Panc1 (cell line): ENCODE measurements at regions not wholly inside any gene's neighbourhood (a gene's known extent, or its start where the extent isn't known, plus 50 kb on each side); places are given as distances from the start of the nearest gene placed in this dataset.

Source experiments
- ATAC-seq: fragments of 200-7000 bp; cut with Tn5 transposase; 2 replicates; pipeline ENCODE4 v1.9.1; 2020; ENCODE audit warnings: mild to moderate bottlenecking, moderate library complexity
- BruUV-seq: library from RNA; stranded (reverse); fragments of 400-500 nt; replicated peaks from 2 replicates; lab custom pipeline; 2021; lab: Mats Ljungman, UMichigan
- CTCF ChIA-PET: fragments of 300-600 bp; sonication (Branson Sonifier 250); formaldehyde crosslinking; loops from one replicate; lab custom pipeline; 2022; ENCODE audit warnings: antibody characterized with exemption; lab: Charles Lee
- POLR2A ChIA-PET: fragments of 300-600 bp; sonication (Branson Sonifier 250); formaldehyde crosslinking; loops from one replicate; lab custom pipeline; 2022; ENCODE audit warnings: antibody characterized with exemption; lab: Charles Lee
- DNase-seq: peaks from one replicate; pipeline ENCODE4 v3.0.0-alpha.2; 2010; ENCODE audit warnings: low read depth, low spot score
- H3K27ac ChIP-seq: 2 replicates; pipeline ENCODE4 v1.5.1; 2011; ENCODE audit warnings: mild to moderate bottlenecking, low read length, inconsistent platforms
- H3K27me3 ChIP-seq: fragments of 200-500 bp; sonication (Bioruptor generic); 2 replicates; pipeline ENCODE4 v1.6.0; 2014; ENCODE audit warnings: low read length, inconsistent platforms; ENCODE audit not compliant: control insufficient read depth, insufficient read depth
- H3K36me3 ChIP-seq: fragments of 200-500 bp; sonication (Bioruptor generic); 2 replicates; pipeline ENCODE4 v1.5.1; 2014; ENCODE audit warnings: inconsistent platforms, mild to moderate bottlenecking, low read length, moderate library complexity; ENCODE audit not compliant: control insufficient read depth, insufficient read depth
- H3K4me1 ChIP-seq: 2 replicates; pipeline ENCODE4 v1.5.1; 2011; ENCODE audit warnings: inconsistent platforms, mild to moderate bottlenecking, low read length, moderate library complexity; ENCODE audit not compliant: control insufficient read depth, insufficient read depth
- H3K4me3 ChIP-seq, 2 experiments: 2 replicates each; pipeline ENCODE4 v1.5.1; 2011 to 2012; ENCODE audit warnings: low read depth in 2 of 2, low read length in 2 of 2, mild to moderate bottlenecking in 2 of 2, inconsistent platforms in 1 of 2, moderate library complexity in 1 of 2
- H3K9me3 ChIP-seq: fragments of 200-500 bp; sonication (Bioruptor generic); 2 replicates; pipeline ENCODE4 v1.5.1; 2014; ENCODE audit warnings: low read depth, mild to moderate bottlenecking, inconsistent platforms, low read length, moderate library complexity; ENCODE audit not compliant: control insufficient read depth, insufficient read depth
- POLR2AphosphoS5 ChIP-seq: IDR thresholded peaks from 2 replicates; pipeline ENCODE4 v1.6.1; 2012; ENCODE audit warnings: mild to moderate bottlenecking, low read depth, low read length, moderate library complexity
- REST ChIP-seq, 2 experiments: IDR thresholded peaks; 2 replicates each; pipeline ENCODE4 v1.6.1; 2011 to 2012; ENCODE audit warnings: low read depth in 2 of 2, control low read depth in 1 of 2, low read length in 1 of 2, mild to moderate bottlenecking in 1 of 2, moderate library complexity in 1 of 2; ENCODE audit not compliant: insufficient read depth in 1 of 2
- SIN3A ChIP-seq: IDR thresholded peaks from 2 replicates; pipeline ENCODE4 v1.6.1; 2012; ENCODE audit warnings: low read depth, mild to moderate bottlenecking, low read length, moderate library complexity, borderline replicate concordance; ENCODE audit not compliant: insufficient read depth
- TCF7L2 ChIP-seq: IDR thresholded peaks from 2 replicates; pipeline ENCODE4 v1.6.1; 2011; ENCODE audit warnings: mild to moderate bottlenecking, low read depth, low read length, inconsistent platforms
- in situ Hi-C: cut with HindIII; loops from 2 replicates; pipeline ENCODE4 v1.10.0; 2016; ENCODE audit warnings: low sequenced_read_pairs, low pct_unique_long_range_greater_than_20kb
- intact Hi-C: fragments of 100-400 bp; cut with micrococcal nuclease; formaldehyde crosslinking; loops from one replicate; pipeline ENCODE4 v1.10.0; 2022; ENCODE audit not compliant: unreplicated experiment
- TF ChIP-seq, protein P1 (sequence below): fragments of 450-650 bp; IDR thresholded peaks from 2 replicates; pipeline ENCODE4 v1.5.1; 2017; ENCODE audit warnings: mild to moderate bottlenecking

GRCh38 chr4:179344861-179345260 is 1902.6 kb upstream of the AGA start:
- TF ChIP-seq REST (IDR thresholded peaks at IDR 0.05; ENCODE audit: insufficient read depth in 1 of 2, low read depth in 2 of 2, low read length in 1 of 2), result no peak
- no peak for TF ChIP-seq POLR2AphosphoS5
- TF ChIP-seq, protein P1, sequence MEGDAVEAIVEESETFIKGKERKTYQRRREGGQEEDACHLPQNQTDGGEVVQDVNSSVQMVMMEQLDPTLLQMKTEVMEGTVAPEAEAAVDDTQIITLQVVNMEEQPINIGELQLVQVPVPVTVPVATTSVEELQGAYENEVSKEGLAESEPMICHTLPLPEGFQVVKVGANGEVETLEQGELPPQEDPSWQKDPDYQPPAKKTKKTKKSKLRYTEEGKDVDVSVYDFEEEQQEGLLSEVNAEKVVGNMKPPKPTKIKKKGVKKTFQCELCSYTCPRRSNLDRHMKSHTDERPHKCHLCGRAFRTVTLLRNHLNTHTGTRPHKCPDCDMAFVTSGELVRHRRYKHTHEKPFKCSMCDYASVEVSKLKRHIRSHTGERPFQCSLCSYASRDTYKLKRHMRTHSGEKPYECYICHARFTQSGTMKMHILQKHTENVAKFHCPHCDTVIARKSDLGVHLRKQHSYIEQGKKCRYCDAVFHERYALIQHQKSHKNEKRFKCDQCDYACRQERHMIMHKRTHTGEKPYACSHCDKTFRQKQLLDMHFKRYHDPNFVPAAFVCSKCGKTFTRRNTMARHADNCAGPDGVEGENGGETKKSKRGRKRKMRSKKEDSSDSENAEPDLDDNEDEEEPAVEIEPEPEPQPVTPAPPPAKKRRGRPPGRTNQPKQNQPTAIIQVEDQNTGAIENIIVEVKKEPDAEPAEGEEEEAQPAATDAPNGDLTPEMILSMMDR, result no peak
- TF ChIP-seq TCF7L2, result no peak
- no peak for TF ChIP-seq SIN3A
- no peaks in the 10 kb centered on the region for H3K4me1 ChIP-seq
- in situ Hi-C loops (no loop called here), intact Hi-C loops (no loop called here)
- no peaks in the 10 kb centered on the region for H3K27me3 ChIP-seq
- H3K27ac ChIP-seq, result no peak overlapping the region
- ChIA-PET CTCF (no interaction called here), POLR2A (no interaction called here)
- DNase-seq, result no peak
- H3K36me3 ChIP-seq, result no peaks in the 10 kb centered on the region
- BruUV-seq, result no TSS peak
- H3K9me3 ChIP-seq, result no peaks in the 10 kb centered on the region
- ATAC-seq, result no peak
- no peak overlapping the region for H3K4me3 ChIP-seq

GRCh38 chr4:179352221-179352620 is 1910.0 kb upstream of the AGA start:
- Histone ChIP-seq H3K27ac (no peak overlapping the region), H3K27me3 (no peaks in the 10 kb centered on the region), H3K4me1 (no peaks in the 10 kb centered on the region), H3K9me3 (no peaks in the 10 kb centered on the region), H3K4me3 (no peak overlapping the region), H3K36me3 (no peaks in the 10 kb centered on the region)
- ATAC-seq, result no peak
- DNase-seq, result no peak
- intact Hi-C loops (no loop called here), in situ Hi-C loops (no loop called here)
- no TSS peak for BruUV-seq
- CTCF ChIA-PET, result no interaction called here
- TF ChIP-seq POLR2AphosphoS5 (no peak), SIN3A (no peak), TCF7L2 (no peak), REST (IDR thresholded peaks at IDR 0.05; ENCODE audit: insufficient read depth in 1 of 2, low read depth in 2 of 2, low read length in 1 of 2) (no peak)
- TF ChIP-seq, protein P1, result no peak
- POLR2A ChIA-PET, result no interaction called here
